Lung (tissue), 11 donors: ENCODE measurements at regions not wholly inside any gene's neighbourhood (a gene's known extent, or its start where the extent isn't known, plus 50 kb on each side); places are given as distances from the start of the nearest gene placed in this dataset.
"Not testable (repeated sequence)": the region's sequence is repeated elsewhere in the genome, so short reads cannot be mapped to it uniquely, and the experiment has no call there.

Experiments used
- ATAC-seq: fragments of 200-7000 bp; cut with Tn5 transposase; one replicate; pipeline ENCODE4 v1.9.1; 2020; ENCODE audit warnings: moderate number of reproducible peaks; ENCODE audit not compliant: insufficient read depth, low FRiP score
- DNase-seq, 3 donors: peaks; one replicate each; pipeline ENCODE4 v3.0.0-alpha.2; 2013 to 2017
- H3K27ac ChIP-seq, 2 donors: one replicate each; pipeline ENCODE4 v1.5.1; 2013; ENCODE audit warnings: mild to moderate bottlenecking in 2 of 2, moderate library complexity in 2 of 2, control low read depth in 1 of 2, inconsistent platforms in 1 of 2, low read depth in 1 of 2, low read length in 1 of 2
- H3K27me3 ChIP-seq, 3 donors: one replicate each; pipeline ENCODE4 v1.5.1; 2013; ENCODE audit warnings: low read length in 2 of 3; ENCODE audit not compliant: control insufficient read depth in 3 of 3, insufficient read depth in 3 of 3
- H3K36me3 ChIP-seq, 4 donors: one replicate each; pipeline ENCODE4 v1.5.1; 2013; ENCODE audit warnings: low read length in 4 of 4, mild to moderate bottlenecking in 1 of 4, moderate library complexity in 1 of 4; ENCODE audit not compliant: control insufficient read depth in 4 of 4, insufficient read depth in 4 of 4
- H3K4me1 ChIP-seq, 5 donors: one replicate each; pipeline ENCODE4 v1.5.1; 2013; ENCODE audit warnings: low read length in 5 of 5, mild to moderate bottlenecking in 2 of 5, moderate library complexity in 1 of 5; ENCODE audit not compliant: control insufficient read depth in 5 of 5, insufficient read depth in 5 of 5
- H3K4me3 ChIP-seq: one replicate; pipeline ENCODE4 v1.5.1; 2013; ENCODE audit warnings: mild to moderate bottlenecking, control low read depth, moderate library complexity
- H3K9ac ChIP-seq, 2 donors: one replicate each; pipeline ENCODE4 v1.5.1; 2013; ENCODE audit warnings: low read length in 2 of 2, control low read depth in 1 of 2; ENCODE audit not compliant: insufficient read depth in 1 of 2
- H3K9me3 ChIP-seq, 4 donors: one replicate each; pipeline ENCODE4 v1.5.1; 2013; ENCODE audit warnings: low read length in 3 of 4, mild to moderate bottlenecking in 1 of 4, moderate library complexity in 1 of 4; ENCODE audit not compliant: control insufficient read depth in 4 of 4, insufficient read depth in 3 of 4
- WGBS, 2 donors: extraction: QIAGEN DNeasy Blood & Tissue Kit; methylation state at CpG; one replicate each; pipeline ENCODE4 v1.1.7; 2013; 5-methylcytosine and 5-hydroxymethylcytosine counted together
- TF ChIP-seq, protein P1 (sequence below): IDR thresholded peaks from 2 replicates; pipeline ENCODE4 v1.5.1; 2012; ENCODE audit warnings: mild to moderate bottlenecking; ENCODE audit errors: control extremely low read depth, extremely low read depth
- donor health status: control.
- donor health status: control.
- donor health status: Bipolar disorder and iron deficiency.
- donor health status: healthy.
- donor health status: DM: yes; HTN: yes; CAD: no.

DNA sequence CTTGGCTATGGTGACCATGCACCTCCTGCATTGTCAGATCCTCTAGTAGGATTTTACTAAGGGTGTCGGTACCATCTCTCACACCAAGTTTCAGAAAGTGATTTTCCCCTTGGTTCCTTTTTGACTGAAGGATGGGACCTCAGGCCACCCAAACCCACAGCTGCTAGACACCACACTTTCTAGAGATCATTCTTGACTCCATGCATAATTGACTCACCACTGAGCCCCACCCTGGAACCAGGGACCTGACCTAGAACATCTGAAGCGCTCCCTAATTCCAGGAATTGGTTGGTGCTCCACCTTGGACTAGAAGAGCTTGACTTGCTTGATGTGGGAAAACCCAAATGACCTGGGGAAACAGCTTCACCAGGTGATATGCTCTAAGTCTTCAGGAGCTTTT is 206.8 kb upstream of the EGLN3 start:
- no peak for ATAC-seq
- no peaks in the 10 kb centered on the region for H3K36me3 ChIP-seq
- DNase-seq = no peak
- H3K4me1 ChIP-seq = peaks cover 0 to 2% (median 0%) of the 10 kb centered on the region in 5 donors
- H3K9ac ChIP-seq = no peak overlapping the region
- H3K9me3 ChIP-seq = no peaks in the 10 kb centered on the region
- TF ChIP-seq, protein P1, sequence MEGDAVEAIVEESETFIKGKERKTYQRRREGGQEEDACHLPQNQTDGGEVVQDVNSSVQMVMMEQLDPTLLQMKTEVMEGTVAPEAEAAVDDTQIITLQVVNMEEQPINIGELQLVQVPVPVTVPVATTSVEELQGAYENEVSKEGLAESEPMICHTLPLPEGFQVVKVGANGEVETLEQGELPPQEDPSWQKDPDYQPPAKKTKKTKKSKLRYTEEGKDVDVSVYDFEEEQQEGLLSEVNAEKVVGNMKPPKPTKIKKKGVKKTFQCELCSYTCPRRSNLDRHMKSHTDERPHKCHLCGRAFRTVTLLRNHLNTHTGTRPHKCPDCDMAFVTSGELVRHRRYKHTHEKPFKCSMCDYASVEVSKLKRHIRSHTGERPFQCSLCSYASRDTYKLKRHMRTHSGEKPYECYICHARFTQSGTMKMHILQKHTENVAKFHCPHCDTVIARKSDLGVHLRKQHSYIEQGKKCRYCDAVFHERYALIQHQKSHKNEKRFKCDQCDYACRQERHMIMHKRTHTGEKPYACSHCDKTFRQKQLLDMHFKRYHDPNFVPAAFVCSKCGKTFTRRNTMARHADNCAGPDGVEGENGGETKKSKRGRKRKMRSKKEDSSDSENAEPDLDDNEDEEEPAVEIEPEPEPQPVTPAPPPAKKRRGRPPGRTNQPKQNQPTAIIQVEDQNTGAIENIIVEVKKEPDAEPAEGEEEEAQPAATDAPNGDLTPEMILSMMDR = no peak
- 94% methylated on average over 2 of the region's 2 CpGs for WGBS, 2 donors
- H3K27me3 ChIP-seq = peaks cover 0 to 4% (median 0%) of the 10 kb centered on the region in 3 donors
- H3K4me3 ChIP-seq = no peak overlapping the region
- H3K27ac ChIP-seq = no peak overlapping the region

DNA sequence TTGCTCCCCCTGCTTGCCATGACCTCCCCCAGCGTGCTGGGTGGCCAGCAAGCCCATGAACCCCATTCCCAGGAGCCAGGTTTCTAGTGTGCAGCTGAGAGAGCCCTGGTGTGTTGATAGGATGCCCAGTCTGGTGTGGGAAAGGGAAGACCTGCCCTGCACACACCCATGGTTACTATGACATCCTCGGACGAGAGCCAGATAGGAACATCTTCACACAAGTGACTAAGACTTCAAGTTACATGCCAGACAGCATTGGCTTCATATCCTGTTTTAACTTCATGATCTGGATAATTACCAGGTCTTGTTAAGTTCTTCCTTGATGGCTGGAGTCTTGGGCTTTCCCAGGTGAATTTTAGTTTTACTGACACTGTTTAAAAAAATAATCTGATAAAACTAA is 196.6 kb upstream of the EGLN3 start:
- Histone ChIP-seq H3K27ac (no peak overlapping the region), H3K4me1 (no peaks in the 10 kb centered on the region), H3K9ac (no peak overlapping the region), H3K36me3 (no peaks in the 10 kb centered on the region), H3K27me3 (peaks cover 0 to 17% (median 2%) of the 10 kb centered on the region in 3 donors), H3K4me3 (no peak overlapping the region), H3K9me3 (no peaks in the 10 kb centered on the region)
- no peak for ATAC-seq
- 59 to 82% methylated on average over 3 of the region's 3 CpGs for WGBS, 2 donors
- TF ChIP-seq, protein P1 = no peak
- DNase-seq = no peak

GRCh38 chr14:34140127-34140526 is 189.3 kb upstream of the EGLN3 start:
- not testable (repeated sequence) for H3K4me3 ChIP-seq, H3K9me3 ChIP-seq, DNase-seq, H3K27ac ChIP-seq, H3K36me3 ChIP-seq, ATAC-seq, H3K27me3 ChIP-seq, H3K9ac ChIP-seq
- 36 to 71% methylated on average over 6 of the region's 6 CpGs for WGBS, 2 donors
- H3K4me1 ChIP-seq = peaks cover 0 to 16% (median 0%) of the 10 kb centered on the region in 5 donors

DNA sequence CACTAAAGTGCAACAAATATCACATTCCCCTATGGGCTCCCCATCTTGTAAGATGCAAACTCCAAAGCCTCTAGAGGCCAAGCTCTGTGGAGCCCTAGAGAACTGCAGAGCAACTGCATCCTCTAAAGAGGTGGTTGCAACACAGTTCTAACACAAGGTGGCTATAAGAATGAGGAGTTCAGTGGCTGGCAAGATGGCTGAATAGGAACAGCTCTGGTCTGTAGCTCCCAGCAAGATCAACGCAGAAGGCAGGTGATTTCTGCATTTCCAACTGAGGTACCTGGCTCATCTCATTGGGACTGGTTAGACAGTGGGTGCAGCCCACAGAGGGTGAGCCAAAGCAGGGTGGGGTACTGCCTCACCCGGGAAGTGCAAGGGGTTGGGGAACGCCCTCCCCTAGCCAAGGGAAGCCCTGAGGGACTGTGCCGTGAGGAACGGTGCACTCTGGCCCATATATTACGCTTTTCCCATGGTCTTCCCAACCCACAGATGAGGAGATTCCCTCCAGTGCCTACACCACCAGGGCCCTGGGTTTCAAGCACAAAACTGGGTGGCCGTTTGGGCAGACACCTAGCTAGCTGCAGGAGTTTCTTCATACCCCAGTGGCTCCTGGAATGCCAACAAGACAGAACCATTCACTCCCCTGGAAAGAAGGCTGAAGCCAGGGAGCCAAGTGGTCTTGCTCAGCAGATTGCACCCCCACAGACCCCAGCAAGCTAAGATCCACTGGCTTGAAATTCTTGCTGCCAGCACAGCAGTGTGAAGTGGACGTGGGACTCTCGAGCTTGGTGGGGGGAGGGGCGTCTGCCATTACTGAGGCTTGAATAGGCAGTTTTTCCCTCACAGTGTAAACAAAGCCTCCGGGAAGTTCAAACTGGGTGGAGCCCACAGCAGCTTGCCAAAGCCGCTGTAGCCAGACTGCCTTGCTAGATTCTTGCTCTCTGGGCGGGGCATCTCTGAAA is 188.6 kb upstream of the EGLN3 start:
- WGBS, 2 donors = 56 to 72% methylated on average over 13 of the region's 13 CpGs
- H3K9ac ChIP-seq, H3K9me3 ChIP-seq, H3K27ac ChIP-seq, H3K36me3 ChIP-seq, H3K4me3 ChIP-seq: not testable (repeated sequence)
- DNase-seq (peak; percentile 85 to 91 (median 86)), ATAC-seq (peak; percentile 66)
- H3K4me1 ChIP-seq = peaks cover 0 to 16% (median 0%) of the 10 kb centered on the region in 5 donors
- H3K27me3 ChIP-seq = peaks cover 0 to 11% (median under 1%) of the 10 kb centered on the region in 3 donors
